Superior temporal gyrus (tissue), 1 donor: ENCODE measurements at regions not wholly inside any gene's neighbourhood (a gene's known extent, or its start where the extent isn't known, plus 50 kb on each side); places are given as distances from the start of the nearest gene placed in this dataset.

Experiments used
- DNase-seq: peaks from one replicate; pipeline ENCODE4 v3.0.0-alpha.2; 2016; ENCODE audit errors: extremely low spot score

DNA sequence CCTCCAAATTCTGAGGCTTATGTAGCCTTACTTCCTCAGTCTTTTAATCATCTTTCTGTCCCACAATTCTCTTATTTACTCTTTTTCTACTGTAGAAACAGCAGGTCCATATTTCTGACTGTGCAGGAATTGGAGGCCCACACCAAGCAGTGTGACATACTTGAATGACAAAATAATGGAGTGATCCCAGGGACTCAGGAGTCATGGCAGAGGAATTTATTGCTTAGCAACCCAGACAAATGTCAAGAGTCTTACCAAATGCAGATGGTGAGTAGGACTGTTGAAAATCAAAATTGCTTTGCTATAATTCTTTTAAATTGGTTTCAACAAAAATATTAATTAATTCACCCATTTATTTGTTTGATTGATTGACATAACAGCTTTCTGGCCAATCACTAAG is 59.9 kb downstream of the HTR1B start:
- no peak for DNase-seq

DNA sequence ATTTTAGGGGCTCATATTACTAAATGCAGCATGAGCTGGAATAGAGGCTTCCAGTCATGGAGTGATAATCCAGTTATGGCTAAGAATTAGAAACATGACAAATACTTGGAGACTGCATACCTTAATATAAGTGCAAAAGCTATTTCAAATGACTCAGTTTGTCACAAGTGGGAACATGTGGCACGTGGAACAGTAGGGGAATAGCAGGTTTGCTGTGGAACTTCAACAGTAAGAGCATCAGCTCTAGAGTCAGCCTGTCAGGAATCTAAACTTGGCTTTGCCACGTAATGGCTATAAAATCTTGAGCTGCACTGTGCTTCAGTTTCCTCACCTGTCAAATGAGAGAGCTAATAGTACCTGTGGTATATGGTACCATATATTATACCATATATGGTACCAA is 62.1 kb downstream of the HTR1B start:
- no peak for DNase-seq

DNA sequence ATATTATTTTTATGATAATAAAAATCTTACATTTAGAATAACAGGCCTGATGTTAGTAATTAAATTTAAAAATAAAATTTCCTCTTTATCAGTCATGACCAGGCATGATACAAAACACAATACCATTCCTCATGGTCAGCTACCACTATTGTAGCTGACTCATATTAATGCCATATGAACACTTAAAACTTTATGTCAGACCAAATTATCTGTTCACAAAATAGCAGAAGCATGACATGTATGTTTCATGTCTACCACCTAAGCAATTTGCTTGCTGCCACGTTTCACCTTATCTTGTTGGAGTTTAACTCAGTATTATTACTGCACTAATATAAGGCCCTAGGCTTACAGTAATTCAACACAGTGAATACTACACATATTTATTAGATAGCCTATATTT is 65.7 kb downstream of the HTR1B start:
- DNase-seq, result no peak

DNA sequence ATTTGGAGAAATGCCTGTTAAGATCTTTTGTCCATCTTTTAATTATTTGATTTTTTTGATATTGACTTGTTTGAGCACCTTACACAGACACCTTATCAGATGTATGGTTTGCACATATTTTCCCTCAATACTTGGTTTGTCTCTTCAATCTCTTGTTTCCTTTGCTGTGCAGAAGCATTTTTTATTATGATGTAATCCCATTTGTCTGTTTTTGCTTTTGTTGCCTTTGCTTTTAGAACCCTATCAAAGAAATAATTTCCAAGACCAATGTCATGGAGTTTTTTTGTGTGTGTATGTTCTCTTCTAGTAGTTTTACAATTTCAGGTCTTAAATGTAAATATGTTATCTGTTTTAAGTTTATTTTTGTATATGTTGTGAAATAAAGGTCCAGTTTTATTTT is 73.9 kb downstream of the HTR1B start:
- no peak for DNase-seq

- no peak for DNase-seq
These were observed 80.3 kb downstream of the HTR1B start for GRCh38 chr6:77383026-77383425.

- no peak for DNase-seq
These were observed 89.3 kb downstream of the HTR1B start for GRCh38 chr6:77373955-77374354.

GRCh38 chr6:77371748-77372147 is 91.5 kb downstream of the HTR1B start:
- DNase-seq, result no peak

DNA sequence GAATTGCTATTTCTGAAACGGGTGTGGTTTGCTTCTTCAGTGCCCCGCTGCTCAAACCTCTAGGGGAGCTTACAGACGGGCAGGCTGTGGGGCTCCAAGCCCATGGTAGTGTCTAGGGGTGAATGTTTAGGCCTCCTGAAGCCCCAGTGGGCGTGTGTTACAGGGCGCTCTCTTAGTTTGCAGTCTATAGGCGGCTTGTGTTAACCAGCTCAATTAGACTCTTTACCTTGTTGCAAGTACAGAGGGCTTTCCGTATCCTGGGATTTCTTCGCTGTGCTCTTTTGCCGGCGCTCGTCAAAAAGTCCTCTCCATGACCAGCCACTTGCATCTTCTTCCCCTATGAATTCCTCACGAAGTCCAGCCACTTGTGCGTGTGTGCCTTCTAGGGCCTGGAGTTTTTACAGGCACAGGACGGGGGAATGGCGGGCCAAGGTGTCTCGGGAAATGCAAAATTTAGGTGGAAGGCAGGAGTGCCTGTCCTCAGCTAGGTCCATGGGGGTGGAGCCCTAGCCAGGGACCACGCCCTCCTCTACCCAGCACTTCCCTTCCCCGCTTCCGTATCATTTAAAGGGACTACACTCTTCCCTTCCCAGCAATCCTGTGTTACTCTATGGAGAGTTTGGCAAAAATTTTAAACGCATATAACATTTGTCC is 94.5 kb downstream of the HTR1B start:
- DNase-seq, result no peak

GRCh38 chr6:77366798-77367197 is 96.5 kb downstream of the HTR1B start:
- DNase-seq, result no peak

DNA sequence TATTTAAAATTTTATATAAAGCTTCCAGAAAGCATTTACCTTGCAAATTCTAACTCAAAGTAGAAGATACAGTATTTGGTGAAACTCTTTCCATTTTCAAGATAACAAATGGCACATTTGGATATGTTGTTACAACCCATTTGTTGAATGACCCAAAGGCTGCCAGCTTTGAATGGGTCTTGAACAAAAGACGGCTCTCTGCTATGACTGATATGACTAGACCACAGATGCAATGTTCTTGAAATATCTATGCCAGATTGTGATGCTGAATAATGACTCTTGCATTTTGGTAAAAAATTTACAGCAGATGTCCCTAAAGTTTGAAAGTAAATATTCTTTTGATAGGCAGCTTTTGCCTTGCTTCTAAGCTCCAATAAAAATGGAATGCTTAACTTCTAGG is 99.6 kb downstream of the HTR1B start:
- no peak for DNase-seq

GRCh38 chr6:77362055-77362454 is 101.2 kb downstream of the HTR1B start:
- DNase-seq, result no peak

DNA sequence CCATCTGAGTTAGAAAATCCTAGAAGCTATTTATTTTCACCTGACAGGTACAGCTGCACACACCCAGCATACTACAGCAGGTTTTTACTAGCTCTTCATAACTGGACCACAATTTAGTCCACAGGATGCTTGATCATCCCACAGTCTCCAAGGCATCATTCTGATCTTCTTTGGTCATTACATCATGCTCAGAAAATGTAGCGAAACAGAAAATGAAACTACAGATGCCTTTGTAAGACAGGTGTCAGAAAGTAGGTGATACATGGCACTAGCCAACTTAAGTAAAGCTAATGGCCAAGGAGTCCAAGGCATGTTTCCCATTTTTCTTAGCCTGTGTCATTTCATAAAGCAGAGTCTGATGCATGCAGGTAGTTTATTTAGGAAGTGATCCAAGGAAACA is 102.3 kb downstream of the HTR1B start:
- no peak for DNase-seq

GRCh38 chr6:77356821-77357220 is 106.5 kb downstream of the HTR1B start:
- peak; percentile 13 for DNase-seq

DNA sequence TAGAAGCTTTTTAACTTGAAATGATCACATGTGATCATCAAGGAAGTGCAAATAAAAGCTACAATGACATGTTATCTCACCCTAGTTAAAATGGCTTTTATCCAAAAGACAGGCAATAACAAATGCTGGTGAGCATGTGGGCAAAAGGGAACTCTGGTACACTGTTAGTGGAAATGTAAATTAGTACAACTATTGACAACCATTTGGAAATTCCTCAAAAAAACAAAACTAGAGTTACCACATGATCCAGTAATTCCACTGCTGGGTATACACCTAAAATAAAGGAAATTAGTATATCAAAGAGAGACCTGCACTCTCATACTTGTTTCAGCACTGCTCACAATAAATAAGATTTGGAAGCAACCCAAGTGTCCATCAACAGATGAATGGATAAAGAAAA is 108.7 kb downstream of the HTR1B start:
- DNase-seq, result no peak

DNA sequence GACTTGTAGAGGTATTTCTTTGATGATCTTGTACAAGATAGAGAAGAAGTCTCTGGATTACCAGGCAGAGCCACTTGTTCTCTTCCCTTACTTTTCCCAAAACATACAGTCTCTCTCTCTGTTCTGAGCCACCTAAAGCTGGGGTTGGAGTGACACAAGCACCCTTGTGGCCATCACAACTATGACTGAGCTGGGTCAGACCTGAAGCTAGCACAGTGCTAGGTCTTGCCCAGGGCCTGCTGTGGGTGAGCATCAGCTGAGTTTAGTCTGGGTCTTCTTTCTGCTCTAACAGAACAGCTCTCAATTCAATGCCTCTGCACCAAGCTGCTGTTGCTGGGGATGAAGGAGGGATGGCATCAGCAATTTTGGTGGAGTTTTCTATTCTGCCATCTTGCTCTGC is 110.2 kb downstream of the HTR1B start:
- DNase-seq, result no peak

DNA sequence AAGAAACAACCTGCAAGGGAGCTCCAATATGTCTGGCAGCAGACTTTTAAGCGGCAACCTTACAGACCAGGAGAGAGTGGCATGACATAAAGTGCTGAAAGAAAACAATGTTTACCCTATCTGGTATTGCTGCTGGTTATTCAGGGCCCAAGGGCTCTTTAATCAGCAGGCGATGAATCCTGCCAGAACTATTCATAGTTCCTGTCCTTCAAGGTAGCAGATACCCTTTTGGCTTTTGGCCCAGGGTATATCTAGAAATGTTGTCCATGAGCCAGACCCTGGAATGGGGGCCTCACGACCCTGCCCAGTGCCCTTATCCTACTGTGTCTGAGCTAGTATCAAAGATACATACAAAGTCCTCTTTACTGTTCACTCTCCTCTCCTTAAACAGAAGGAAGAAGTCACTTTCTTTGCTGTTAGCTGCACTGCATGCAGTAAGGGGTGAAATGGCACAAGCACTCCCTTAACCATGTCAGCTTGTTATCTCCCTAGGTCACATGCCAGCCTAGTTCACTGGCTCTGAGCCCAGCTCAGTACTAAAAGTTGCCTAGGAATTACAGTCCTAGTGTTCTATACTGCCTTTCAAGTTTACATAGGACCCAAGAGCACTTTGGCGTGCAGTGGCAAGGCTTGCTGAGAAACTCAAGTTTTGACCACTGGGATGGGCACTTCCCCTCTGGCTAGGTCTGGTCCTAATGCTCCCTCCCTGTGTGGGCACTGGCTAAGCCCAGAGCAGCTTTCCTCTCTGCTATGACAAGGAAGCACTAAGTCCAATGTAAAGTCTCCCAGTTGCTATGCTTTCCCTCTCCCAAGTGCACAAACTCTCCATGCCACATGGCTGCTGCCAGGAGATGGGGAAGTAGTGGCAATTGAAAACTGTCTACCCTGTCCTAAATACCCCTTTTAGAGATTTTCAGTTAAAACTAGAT is 122.0 kb downstream of the HTR1B start:
- no peak for DNase-seq

DNA sequence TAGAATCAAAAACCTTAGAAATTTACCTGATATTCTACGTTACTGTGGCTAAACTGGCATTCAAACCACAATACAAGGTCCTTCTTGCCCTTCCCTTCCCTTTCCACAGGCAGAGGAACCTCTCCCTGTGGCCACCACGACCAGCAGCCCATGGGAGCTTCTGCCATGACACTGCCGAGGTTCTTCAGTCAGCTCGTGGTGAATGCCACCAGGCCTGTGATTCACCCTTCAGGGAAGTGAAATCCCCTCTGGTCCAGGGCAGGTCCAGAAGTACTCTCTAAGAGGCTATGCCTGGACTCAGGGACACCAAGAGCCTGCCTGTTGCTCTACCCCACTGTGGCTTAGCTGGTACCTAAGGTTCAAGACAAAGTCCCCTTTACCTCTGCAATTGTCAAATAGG is 123.0 kb downstream of the HTR1B start:
- DNase-seq, result no peak

GRCh38 chr6:77339926-77340325 is 123.4 kb downstream of the HTR1B start:
- no peak for DNase-seq

DNA sequence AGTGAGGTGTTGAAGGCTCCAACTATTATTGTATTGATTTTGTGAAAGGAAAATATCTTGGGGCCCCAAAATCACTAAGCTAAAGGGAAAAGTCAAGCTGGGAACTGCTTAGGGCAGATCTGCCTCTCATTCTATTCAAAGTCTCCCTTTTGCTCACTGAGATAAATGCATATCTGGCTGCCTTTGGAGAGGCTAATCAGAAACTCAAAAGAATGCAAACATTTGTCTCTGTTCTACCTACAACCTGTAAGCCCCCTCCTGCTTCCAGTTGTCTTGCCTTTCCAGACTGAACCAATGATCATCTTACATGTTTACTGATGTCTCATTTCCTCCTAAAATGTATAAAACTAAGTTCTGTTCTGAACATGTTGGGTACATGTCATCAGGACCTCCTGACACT is 125.9 kb downstream of the HTR1B start:
- no peak for DNase-seq

GRCh38 chr6:77334093-77334492 is 129.2 kb downstream of the HTR1B start:
- no peak for DNase-seq

GRCh38 chr6:77332915-77333623 is 130.2 kb downstream of the HTR1B start:
- no peak for DNase-seq

DNA sequence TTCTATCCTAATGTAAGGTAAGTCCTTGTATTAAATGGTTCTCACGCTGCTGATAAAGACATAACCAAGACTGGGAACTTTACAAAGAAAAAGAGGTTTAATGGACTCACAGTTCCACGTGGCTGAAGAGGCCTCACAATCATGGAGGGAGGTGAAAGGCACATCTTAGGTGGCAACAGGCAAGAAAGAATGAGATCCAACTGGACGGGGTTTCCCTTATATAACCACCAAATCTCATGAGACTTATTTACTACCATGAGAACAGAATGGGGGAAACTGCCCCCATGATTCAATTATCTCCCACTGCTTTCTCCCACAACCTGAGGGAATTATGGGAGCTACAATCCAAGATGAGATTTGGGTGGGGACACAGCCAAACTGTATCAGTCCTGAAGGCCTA is 136.6 kb downstream of the HTR1B start:
- DNase-seq, result no peak

DNA sequence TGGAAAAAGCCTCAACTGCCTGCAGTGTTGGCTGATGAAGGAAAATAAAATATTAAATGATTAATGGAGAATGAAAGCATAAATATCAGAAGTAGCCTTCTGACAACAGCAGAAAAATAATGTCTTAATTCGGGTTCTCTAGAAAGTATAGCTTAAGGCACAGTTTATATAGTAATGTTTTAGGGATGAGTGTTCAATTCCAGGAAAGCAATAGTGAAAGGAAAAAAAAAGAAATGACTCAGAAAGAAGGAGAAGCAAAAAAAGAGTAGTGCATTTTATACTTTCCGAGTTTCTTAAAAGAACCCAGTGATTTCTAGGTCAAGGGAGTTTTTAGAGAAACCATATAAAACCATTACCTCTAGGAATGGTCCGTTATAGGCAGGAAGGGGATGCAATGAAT is 137.3 kb downstream of the HTR1B start:
- DNase-seq, result no peak
